GM18867 (cell line): ENCODE measurements at regions not wholly inside any gene's neighbourhood (a gene's known extent, or its start where the extent isn't known, plus 50 kb on each side); places are given as distances from the start of the nearest gene placed in this dataset.
"Not testable (repeated sequence)": the region's sequence is repeated elsewhere in the genome, so short reads cannot be mapped to it uniquely, and the experiment has no call there.

ENCODE experiments used
- ATAC-seq: cut with Tn5 transposase; IDR thresholded peaks from one replicate; pipeline ENCODE4 v1.9.1; 2021; ENCODE audit warnings: mild to moderate bottlenecking, moderate library complexity; ENCODE audit not compliant: unreplicated experiment

- ATAC-seq: no peak
Observed at GRCh38 chr12:87439990-87440827, 589.0 kb downstream of the C12orf50 start.

DNA sequence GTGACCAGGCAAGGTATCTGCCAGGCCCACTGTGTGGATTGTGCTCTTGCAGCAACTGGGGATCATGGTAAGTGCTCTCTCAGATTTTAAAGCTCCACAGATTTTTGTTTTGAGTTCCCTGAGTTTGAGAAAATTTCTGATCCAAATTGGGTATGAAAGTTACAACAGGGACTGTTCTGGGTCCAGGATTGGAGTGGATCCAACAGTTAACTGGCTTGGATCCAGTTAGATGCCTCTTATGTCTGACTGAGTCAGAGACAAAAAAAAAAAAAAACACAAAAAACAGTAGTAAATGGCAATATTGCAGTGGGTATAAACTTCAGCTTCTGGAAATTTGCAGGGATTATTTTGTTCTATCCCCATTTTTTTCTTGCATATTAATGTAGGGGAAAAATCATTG, 598.8 kb downstream of the C12orf50 start:
- ATAC-seq: no peak

DNA sequence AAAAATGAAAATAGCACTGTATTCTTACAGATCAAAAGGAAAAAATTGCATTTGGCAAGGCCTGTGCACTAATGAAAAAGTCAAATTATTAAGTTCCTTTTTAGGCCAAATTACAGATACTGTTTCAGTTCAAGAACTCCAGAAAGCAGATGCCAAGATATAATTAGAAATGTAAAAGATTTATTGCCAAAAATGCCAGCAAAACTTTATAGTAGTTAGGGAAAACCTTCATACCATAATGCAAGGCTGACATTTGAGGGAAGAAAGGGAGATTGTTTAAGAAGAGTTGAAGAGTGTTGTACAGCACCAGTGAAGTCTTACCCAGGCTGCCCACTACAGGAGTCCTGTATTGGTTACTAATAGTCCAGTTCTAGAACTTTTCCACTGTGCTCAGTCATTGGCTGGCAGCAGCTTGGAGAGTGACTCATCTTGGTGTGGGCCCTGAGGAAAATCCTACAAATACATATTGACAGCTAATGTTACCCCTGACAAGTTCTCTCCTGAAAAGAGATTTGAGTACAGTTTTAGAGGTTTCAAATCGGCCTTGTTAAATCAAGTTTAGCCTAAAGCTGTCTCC, 600.4 kb downstream of the C12orf50 start:
- ATAC-seq: no peak

- ATAC-seq: no peak
Observed at GRCh38 chr12:87427770-87428169, 601.4 kb downstream of the C12orf50 start.

GRCh38 chr12:87425942-87426554, 603.2 kb downstream of the C12orf50 start:
- ATAC-seq: no peak

DNA sequence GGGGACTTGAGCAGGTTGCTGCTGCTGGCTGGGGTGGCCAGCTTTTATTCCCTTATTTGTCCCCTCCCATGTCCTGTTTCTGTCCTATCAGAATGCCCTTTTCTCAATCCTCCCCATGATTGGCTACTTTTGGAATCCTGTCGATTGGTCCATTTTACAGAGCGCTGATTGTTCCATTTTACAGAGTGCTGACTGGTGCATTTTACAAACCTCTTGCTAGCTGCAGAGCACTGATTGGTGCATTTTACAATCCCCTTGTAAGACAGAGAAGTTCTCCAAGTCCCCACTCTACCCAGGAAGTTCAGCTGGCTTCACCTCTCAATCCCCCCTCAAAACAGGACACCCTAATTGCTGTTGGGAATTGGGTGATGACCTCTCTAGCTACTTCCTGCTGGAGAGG, 608.0 kb downstream of the C12orf50 start:
- ATAC-seq: not testable (repeated sequence)

- ATAC-seq: no peak
Observed at GRCh38 chr12:87413784-87414183, 615.4 kb downstream of the C12orf50 start.

DNA sequence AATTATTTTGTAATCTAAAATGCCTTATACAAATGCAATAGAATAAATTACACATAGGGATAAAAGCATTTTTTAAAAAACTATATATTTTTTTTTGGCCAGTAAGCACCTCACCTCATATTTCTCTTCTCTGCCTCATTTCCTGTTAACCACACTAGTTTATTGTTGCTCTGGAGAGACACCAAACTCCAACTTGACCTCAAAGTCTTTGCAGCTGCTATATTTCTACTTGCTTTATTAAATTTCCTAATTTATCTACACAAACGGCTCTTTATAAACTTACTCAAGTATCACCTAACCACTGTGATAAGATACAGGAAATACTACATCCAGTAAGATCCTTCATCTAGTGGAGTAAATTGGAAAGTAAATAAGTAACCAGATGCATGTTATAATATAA, 622.3 kb downstream of the C12orf50 start:
- no peak for ATAC-seq

- ATAC-seq: no peak
Observed at GRCh38 chr12:87405918-87406317, 623.3 kb downstream of the C12orf50 start.

GRCh38 chr12:87394168-87394567, 635.0 kb downstream of the C12orf50 start:
- not testable (repeated sequence) for ATAC-seq

DNA sequence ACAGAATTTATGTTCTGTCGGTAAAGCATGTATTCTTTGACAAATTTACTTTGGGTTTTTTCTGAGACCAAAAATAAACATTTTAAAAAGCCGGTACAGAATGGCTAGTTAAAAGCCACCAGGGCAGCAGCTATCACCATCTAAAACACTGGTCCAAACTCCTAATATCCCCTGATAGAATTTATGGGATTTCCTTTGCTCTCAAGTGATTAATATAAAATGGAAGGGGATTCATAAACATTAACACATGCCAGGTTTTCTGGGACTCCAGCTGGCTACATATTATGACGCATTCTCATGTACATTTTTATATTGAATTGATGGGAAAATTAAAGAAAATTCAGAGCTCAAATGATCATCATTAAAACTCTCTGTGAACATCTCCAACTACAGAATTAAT, 640.8 kb downstream of the C12orf50 start:
- ATAC-seq: no peak

- no peak for ATAC-seq
Observed at GRCh38 chr12:87385322-87385721, 643.9 kb downstream of the C12orf50 start.

- ATAC-seq: no peak
Observed at GRCh38 chr12:87384226-87384625, 645.0 kb downstream of the C12orf50 start.

DNA sequence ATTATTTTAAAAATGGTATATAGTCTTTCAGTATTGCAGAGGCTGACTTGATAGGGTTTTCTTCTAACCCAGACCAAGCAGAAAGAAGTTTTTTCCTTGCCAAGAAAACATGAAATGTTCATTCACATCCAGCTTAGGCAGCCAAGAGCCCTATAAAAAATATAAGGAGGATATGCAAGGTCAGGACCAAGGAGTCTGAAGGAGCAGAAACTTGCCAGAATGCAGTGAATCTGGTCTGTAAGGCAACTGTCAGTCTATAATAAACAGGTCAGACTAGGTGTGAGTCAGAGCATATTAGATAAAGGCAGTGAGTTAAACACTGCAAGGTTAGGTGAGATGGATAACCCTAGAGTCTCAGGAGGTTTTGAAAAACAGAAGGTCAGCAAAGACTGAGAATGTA, 645.5 kb downstream of the C12orf50 start:
- no peak for ATAC-seq

- no peak for ATAC-seq
Observed at GRCh38 chr12:87382959-87383566, 646.1 kb downstream of the C12orf50 start.

- no peak for ATAC-seq
Observed at GRCh38 chr12:87382436-87382835, 646.8 kb downstream of the C12orf50 start.

DNA sequence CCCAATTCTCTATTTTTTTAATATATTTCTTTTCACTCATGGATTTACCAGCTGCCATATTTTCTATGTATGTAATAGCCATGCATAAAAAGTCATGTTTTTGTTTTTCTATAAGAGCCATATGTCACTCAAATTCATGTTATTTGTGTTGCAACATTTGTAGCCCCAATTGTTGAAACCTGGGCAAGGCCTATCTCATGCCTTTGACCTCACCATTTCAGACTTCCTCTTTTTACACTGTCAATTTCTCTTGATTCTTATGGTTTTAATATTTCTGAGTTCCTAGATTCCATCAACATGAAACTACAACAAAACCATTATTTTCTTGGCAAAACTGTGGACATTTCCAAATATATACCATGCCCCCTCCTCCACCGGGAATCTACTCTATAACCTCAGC, 647.5 kb downstream of the C12orf50 start:
- no peak for ATAC-seq

- ATAC-seq: no peak
Observed at GRCh38 chr12:87378526-87378925, 650.7 kb downstream of the C12orf50 start.

DNA sequence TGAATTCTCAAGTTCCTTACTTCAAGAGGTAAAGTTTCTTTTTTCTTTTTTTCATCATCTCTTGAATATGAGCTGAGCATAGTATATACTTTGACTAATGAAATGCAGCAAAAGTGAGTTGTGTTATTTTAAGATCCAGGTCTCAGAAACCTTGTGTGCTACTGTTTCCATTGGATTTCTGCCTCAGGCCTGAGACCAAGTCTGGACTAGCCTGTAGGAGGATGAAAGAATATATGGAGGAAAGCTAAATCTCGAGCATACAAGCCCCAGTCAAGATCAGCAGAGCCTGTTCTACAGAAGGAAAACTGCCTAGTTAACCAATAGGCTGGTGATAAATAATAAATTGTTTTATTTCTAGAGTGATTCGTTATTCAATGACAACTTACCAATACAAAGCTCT, 652.5 kb downstream of the C12orf50 start:
- no peak for ATAC-seq

DNA sequence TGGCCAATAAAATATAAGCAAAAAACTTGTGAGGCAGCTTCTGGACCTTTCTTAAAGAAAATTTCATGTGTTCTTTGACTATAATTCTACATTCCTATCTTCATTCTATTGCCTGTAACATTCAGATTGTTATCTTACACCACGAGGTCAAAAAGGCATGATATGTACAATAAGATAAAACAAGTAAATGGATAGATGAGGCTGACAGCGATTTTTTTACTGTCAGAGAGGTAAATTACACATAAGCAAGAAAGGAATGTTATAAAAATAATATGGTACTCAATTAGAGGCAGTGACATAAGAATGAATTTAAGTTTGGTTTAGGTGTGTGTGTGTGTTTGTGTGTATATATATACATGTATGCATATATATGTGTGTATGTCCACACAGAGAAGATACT, 660.0 kb downstream of the C12orf50 start:
- ATAC-seq: no peak

GRCh38 chr12:87368259-87368658, 660.9 kb downstream of the C12orf50 start:
- ATAC-seq: no peak

DNA sequence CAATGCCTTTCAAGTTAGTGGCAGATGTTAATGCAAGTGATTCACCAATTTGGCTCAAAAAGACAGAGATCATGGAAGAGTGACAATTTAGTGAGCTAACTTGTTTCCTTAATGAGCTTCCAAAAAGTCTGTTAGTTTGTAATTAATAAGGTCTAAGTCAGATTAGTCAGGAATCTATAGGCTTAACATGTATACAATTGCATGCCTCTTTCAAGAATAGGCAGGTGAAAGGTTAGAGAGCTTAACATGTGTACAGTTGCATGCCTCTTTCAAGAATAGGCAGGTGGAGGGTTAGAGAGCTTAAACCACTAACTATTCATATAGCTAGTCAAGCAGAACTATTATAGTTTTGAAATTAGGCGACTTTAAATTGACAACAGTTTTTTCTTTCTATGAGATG, 663.8 kb downstream of the C12orf50 start:
- ATAC-seq: no peak
